ENCODE measurements at regions not wholly inside any gene's neighbourhood (a gene's known extent, or its start where the extent isn't known, plus 50 kb on each side); places are given as distances from the start of the nearest gene placed in this dataset.
A peak's percentile ranks its signal among the peaks of the same experiment; 100 is the strongest.

DNA sequence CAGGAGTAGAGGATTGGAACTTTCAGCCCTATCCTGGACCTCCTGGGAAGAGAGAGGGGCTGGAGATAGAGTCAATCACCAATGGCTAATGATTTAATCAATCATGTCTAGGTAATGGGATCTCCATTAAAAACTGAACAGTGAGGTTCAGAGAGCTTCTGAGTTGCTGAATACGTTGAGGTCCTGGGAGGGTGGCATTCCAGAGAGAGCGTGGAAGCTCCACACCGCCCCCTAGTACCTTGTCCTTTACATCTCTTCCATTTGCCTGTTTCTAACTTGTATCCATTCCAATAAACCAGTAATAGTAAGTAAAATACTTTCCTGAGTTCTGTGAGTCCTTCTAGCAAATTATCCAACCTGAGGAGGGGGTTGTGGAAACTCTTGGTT lies 101.7 kb downstream of the B3GNT2 start:
- TF ChIP-seq, protein P1, sequence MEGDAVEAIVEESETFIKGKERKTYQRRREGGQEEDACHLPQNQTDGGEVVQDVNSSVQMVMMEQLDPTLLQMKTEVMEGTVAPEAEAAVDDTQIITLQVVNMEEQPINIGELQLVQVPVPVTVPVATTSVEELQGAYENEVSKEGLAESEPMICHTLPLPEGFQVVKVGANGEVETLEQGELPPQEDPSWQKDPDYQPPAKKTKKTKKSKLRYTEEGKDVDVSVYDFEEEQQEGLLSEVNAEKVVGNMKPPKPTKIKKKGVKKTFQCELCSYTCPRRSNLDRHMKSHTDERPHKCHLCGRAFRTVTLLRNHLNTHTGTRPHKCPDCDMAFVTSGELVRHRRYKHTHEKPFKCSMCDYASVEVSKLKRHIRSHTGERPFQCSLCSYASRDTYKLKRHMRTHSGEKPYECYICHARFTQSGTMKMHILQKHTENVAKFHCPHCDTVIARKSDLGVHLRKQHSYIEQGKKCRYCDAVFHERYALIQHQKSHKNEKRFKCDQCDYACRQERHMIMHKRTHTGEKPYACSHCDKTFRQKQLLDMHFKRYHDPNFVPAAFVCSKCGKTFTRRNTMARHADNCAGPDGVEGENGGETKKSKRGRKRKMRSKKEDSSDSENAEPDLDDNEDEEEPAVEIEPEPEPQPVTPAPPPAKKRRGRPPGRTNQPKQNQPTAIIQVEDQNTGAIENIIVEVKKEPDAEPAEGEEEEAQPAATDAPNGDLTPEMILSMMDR (IDR thresholded peaks at IDR 0.05; ENCODE audit: low read length) = peak; percentile 50; the same call in 1 of the 2 replicates
- TF ChIP-seq EZH2 (IDR thresholded peaks at IDR 0.05; ENCODE audit: borderline replicate concordance, low read length) = no peak

Data from OCI-LY1 (cell line).